RKO (cell line): ENCODE measurements at regions not wholly inside any gene's neighbourhood (a gene's known extent, or its start where the extent isn't known, plus 50 kb on each side); places are given as distances from the start of the nearest gene placed in this dataset.
A peak's percentile ranks its signal among the peaks of the same experiment; 100 is the strongest.

Experiments
- DNase-seq: peaks from one replicate; pipeline ENCODE4 v3.0.0-alpha.2; 2016; ENCODE audit warnings: low spot score

DNA sequence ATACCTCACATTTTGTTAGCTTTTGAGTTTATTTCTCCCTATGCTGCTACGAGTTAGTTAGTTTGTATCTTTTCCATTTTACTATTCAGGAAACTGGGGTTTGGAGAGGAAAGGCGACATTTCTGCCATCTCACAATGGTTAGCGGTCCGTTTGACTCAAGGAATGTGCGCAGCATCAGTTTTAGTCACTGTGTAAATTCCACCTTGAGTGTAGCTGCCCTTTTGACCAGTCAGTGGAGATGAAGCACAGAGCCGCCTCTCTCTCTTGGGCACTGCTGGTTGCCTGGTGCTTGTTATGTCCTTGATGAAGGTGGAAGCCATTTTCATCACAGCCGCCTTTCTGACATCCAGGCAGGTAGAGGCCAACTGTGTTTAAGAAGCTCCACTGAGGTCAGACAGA is 185.5 kb downstream of the SCP2D1 start:
- DNase-seq = no peak

DNA sequence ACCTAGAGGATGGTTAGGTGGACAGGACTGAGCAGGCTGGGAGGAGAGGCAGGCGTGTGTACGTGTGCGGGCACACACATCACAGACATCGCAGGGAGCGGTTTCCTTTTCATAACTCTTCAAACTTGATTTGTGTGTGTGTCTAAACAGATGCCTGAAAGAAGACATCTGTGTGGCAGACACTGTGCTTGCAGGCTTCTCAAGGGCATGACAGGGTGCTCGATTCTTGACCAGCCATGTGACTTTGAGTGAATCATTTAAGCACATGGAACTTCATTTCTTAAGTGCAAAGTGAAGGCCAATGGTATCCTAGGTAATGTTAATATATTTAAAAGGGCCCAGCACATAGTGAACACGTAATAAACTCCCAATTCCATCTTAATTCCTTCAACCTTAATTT is 186.5 kb downstream of the SCP2D1 start:
- DNase-seq = no peak

DNA sequence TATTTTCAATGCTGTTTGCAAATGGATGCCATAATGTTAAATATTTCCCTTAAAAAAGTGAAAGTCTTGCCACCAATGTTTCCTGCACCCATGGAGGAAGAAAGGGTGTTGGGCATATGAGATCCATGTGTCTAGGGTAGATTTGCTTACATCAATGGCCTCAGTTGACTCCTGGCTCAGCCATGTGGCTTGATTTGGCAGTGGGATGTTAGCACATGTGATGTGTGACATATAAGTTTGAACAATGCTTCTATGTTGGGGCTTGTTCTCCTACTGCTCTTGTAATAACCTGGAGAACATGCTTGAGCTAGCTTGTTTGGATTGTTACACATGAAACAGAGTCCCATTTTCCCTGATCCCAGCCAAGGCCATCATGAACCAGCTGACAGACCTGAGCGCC is 187.6 kb downstream of the SCP2D1 start:
- no peak for DNase-seq

- peak; percentile 26 for DNase-seq
Measured at GRCh38 chr20:19003366-19004336, 190.1 kb downstream of the SCP2D1 start.

GRCh38 chr20:19004975-19005374 is 191.4 kb downstream of the SCP2D1 start:
- DNase-seq = no peak

DNA sequence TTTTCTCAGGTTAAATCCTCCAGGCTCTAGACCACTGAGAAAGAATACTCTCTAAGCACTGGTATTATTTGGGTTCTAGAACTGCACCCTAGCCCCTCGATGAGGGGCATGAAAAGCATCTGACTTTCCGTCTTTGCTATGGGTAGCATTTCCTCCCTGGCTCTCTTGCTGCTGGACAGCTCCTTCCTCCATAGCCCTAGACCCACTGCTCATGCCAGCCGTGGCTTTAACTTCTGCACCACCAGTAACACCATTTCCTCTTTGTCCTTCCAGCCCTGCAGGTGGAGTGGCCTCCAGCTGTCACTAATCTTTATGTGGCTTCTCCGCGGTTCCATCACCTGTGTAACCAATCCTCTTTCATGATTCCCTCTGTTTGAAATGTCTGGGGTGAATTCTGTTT is 194.9 kb downstream of the SCP2D1 start:
- DNase-seq = no peak

- no peak for DNase-seq
Measured at GRCh38 chr20:19009081-19009688, 195.6 kb downstream of the SCP2D1 start.

DNA sequence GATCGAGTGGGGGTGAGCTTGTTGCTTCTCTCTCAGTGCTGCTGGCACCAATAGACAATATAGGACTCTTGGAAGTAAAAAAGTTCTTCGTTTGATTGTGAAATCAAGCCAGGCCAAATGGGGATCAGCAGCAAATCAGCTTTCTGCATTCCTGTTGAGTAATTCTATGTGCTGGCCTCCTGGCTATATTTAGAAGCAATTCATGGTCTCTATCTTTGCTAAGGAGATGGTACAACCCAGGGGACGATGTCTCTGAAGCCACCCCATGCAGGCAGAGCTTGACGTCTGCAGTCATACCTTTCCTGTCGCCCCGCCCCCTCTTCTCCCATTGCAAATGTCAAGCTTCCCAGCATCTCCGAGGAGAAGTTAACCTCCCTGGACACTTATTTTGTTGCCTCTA is 199.1 kb downstream of the SCP2D1 start:
- DNase-seq = peak; percentile 7

DNA sequence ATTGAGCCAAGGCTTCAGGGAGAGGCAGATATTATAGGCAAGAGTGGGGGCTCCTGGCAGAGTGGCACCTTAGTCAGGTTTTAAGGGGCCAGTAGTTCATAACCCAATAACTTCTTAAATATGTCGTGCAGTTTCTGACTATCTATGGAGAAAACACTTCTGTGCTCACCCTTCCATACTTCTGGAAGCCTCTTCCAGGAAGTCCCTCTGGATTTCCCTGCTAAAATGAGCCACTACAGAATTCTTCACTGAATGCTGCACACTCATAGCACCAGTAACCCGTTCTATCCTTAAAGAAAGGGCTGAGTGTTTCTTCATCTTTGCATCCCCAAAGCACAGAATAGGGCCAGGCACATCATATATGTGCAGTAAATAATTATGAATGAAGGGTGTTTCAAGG is 198.5 kb upstream of the SLC24A3 start:
- no peak for DNase-seq

- DNase-seq = no peak
Measured at GRCh38 chr20:19015351-19016139, 196.9 kb upstream of the SLC24A3 start.

- no peak for DNase-seq
Measured at GRCh38 chr20:19016140-19016497, 196.3 kb upstream of the SLC24A3 start.

DNA sequence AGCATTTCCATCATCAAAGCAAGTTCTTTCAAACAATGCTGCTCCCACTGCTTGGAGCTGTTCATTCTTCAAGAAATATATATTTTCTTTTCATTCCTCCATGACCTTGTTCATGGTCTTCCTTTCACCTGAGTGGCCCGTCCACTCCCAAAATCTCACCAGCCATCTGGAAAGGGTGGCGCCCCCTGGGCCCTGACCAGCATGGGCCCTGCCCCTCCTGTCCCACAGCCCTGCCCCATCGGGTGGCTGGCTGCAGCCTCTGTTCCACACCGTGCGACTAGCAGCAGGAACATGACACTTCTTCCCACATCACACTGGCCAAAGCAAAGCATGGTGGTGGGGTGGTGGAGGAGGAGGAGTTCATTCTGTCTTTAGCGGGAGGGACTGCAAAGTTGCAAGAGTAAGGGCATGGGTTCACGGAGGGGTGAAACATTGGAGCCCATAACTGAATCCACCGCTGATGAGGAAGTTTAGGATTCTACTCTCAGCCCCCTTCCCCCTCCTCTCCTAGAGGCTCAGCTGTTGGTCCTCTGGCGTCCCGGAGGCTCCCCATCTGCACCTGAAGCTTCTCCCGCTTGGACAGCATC is 195.2 kb upstream of the SLC24A3 start:
- no peak for DNase-seq

GRCh38 chr20:19018881-19019280 is 193.6 kb upstream of the SLC24A3 start:
- no peak for DNase-seq

- no peak for DNase-seq
Measured at GRCh38 chr20:19019734-19020364, 192.6 kb upstream of the SLC24A3 start.

DNA sequence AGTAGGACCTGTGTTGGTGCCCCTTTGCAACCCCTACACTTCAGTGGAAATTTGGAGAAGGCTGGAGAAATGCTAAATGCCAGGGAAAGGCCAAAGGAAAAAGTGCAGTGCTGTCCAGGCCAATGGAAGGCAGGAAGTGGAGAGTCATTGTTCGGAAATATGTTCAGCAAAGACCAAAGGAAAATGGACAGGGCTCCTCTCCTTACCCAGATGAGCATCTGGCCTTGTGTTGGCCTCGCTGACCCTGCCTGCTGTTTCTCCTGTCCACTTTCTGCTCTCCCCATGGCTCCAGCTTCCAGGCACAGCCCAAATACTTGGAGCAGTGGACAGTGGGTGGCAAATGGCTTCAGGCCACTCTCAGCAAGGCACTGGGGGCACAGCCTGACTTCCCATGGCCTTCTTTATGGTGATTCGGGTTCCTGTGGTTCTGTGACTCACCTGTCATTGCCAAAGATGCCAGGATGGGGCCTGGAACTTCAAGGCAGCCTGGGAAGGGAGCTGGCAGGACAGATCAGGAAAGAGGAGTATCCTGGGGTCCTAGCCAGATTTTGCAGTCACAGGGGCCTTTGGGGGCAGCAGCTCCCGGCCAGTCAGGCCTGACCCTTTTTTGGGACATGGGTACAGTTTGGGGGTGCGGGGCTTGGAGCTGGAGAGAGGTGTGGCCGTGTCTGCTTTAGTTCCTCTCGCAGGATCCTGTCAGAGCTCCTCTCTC is 190.9 kb upstream of the SLC24A3 start:
- DNase-seq = no peak

- no peak for DNase-seq
Measured at GRCh38 chr20:19022118-19022575, 190.3 kb upstream of the SLC24A3 start.

GRCh38 chr20:19022791-19023448 is 189.5 kb upstream of the SLC24A3 start:
- no peak for DNase-seq

GRCh38 chr20:19024296-19025035 is 188.0 kb upstream of the SLC24A3 start:
- DNase-seq = no peak

- no peak for DNase-seq
Measured at GRCh38 chr20:19025430-19026120, 186.9 kb upstream of the SLC24A3 start.
